Smooth muscle cell (in vitro differentiated cells): ENCODE measurements at regions not wholly inside any gene's neighbourhood (a gene's known extent, or its start where the extent isn't known, plus 50 kb on each side); places are given as distances from the start of the nearest gene placed in this dataset.

Source experiments
- DNase-seq: peaks from one replicate; lab custom pipeline; 2025; ENCODE audit not compliant: unreplicated experiment; lab: John Stamatoyannopoulos, UW
- H2AFZ ChIP-seq: fragments of 200-600 bp; sonication (generic); 2 replicates; pipeline ENCODE4 v1.6.0; 2016; ENCODE audit warnings: antibody characterized with exemption, low read depth, mild to moderate bottlenecking
- H3F3A ChIP-seq: fragments of 200-600 bp; sonication (generic); 2 replicates; pipeline ENCODE4 v1.6.0; 2017; ENCODE audit warnings: antibody characterized with exemption, low read depth
- H3K27ac ChIP-seq: fragments of 200-600 bp; sonication (generic); 2 replicates; pipeline ENCODE4 v1.5.1; 2016; ENCODE audit warnings: low read depth, mild to moderate bottlenecking
- H3K27me3 ChIP-seq: fragments of 200-600 bp; sonication (generic); 2 replicates; pipeline ENCODE4 v1.6.1; 2016; ENCODE audit warnings: low read depth, mild to moderate bottlenecking
- H3K36me3 ChIP-seq: fragments of 200-600 bp; sonication (generic); 2 replicates; pipeline ENCODE4 v1.5.1; 2016; ENCODE audit warnings: low read depth
- H3K4me1 ChIP-seq: fragments of 200-600 bp; sonication (generic); 2 replicates; pipeline ENCODE4 v1.5.1; 2016; ENCODE audit warnings: low read depth
- H3K4me2 ChIP-seq: fragments of 200-600 bp; sonication (generic); 2 replicates; pipeline ENCODE4 v1.6.0; 2016; ENCODE audit warnings: mild to moderate bottlenecking
- H3K4me3 ChIP-seq: fragments of 200-600 bp; sonication (generic); 2 replicates; pipeline ENCODE4 v1.5.1; 2016; ENCODE audit warnings: mild to moderate bottlenecking
- H3K79me2 ChIP-seq: fragments of 200-600 bp; sonication (generic); 2 replicates; pipeline ENCODE4 v1.6.0; 2016; ENCODE audit warnings: low read depth, mild to moderate bottlenecking
- H3K9ac ChIP-seq: fragments of 200-600 bp; sonication (generic); 2 replicates; pipeline ENCODE4 v1.6.0; 2016; ENCODE audit warnings: low read depth
- H3K9me3 ChIP-seq: fragments of 200-600 bp; sonication (generic); replicated peaks from 2 replicates; pipeline ENCODE4 v1.5.1; 2016; ENCODE audit warnings: low read depth
- H4K20me1 ChIP-seq: fragments of 200-600 bp; sonication (generic); 2 replicates; pipeline ENCODE4 v1.6.0; 2016; ENCODE audit warnings: low read depth
- CTCF ChIP-seq: fragments of 200-600 bp; sonication (generic); IDR thresholded peaks from 2 replicates; pipeline ENCODE4 v1.5.1; 2017; ENCODE audit warnings: borderline replicate concordance, mild to moderate bottlenecking, antibody characterized with exemption; ENCODE audit not compliant: insufficient read depth, poor library complexity, severe bottlenecking
- WGBS: methylation state at CpG from one replicate; pipeline ENCODE4 v1.1.7; 2016; ENCODE audit warnings: low lambda C conversion rate; 5-methylcytosine and 5-hydroxymethylcytosine counted together

DNA sequence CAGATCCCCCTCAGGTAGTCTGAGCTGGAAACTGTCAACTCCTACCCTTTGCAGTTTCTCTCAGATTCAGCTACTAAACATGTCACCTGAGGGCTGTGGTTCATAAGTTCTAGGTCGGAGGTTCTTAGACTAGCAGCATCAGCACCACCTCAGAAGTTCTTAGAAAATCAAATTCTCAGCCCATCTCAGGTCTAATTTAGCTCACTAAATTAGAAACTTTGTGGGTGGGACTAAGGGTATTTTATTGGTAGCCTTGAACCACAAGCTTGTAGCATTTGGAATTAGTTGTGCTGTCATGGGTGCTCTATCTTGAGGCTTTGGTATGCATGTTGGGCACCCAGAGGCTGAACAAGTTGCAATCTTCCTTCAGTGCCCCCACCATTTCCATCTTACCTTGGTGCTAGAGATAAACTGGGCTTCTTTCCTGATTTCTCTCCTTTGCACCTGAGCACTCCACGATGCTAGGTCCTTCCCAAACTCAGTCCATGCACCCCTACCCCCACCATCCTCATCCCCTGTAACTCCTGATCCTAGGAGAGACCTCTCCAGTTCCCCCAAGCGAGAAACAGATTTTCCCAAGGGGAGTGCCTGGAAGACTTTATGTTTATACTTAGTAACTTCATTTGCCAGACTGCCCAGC is 54.2 kb downstream of the S1PR1 start:
- H3K36me3 ChIP-seq, result no peaks in the 10 kb centered on the region
- H3F3A ChIP-seq, result peaks cover 29% of the 10 kb centered on the region
- WGBS, result 33% methylated on average over 3 of the region's 3 CpGs
- no peak for DNase-seq
- peak overlapping the region; percentile 62 for H3K27ac ChIP-seq
- H3K4me2 ChIP-seq, result peak overlapping the region; percentile 41
- peaks cover 7% of the 10 kb centered on the region for H3K4me1 ChIP-seq
- H3K9me3 ChIP-seq, result no peaks in the 10 kb centered on the region
- H2AFZ ChIP-seq, result no peak overlapping the region
- no peak for TF ChIP-seq CTCF
- H3K27me3 ChIP-seq, result no peaks in the 10 kb centered on the region
- no peak overlapping the region for H3K4me3 ChIP-seq
- H3K9ac ChIP-seq, result no peak overlapping the region
- H3K79me2 ChIP-seq, result no peaks in the 10 kb centered on the region
- H4K20me1 ChIP-seq, result no peaks in the 10 kb centered on the region

- Histone ChIP-seq H3K9me3 (no peaks in the 10 kb centered on the region), H3K9ac (no peak overlapping the region), H2AFZ (no peak overlapping the region), H3K4me2 (peak overlapping the region; percentile 41), H3K79me2 (no peaks in the 10 kb centered on the region), H3K27me3 (no peaks in the 10 kb centered on the region), H4K20me1 (no peaks in the 10 kb centered on the region), H3K4me3 (no peak overlapping the region), H3K27ac (peak overlapping the region; percentile 62), H3K4me1 (peaks cover 3% of the 10 kb centered on the region), H3F3A (peaks cover 29% of the 10 kb centered on the region), H3K36me3 (no peaks in the 10 kb centered on the region)
- 35% methylated on average over 4 of the region's 4 CpGs for WGBS
- no peak for TF ChIP-seq CTCF
- no peak for DNase-seq
These were observed 55.0 kb downstream of the S1PR1 start for GRCh38 chr1:101291562-101292380.

- 44% methylated on average over 4 of the region's 4 CpGs for WGBS
- DNase-seq, result no peak
- no peaks in the 10 kb centered on the region for H3K9me3 ChIP-seq
- no peak overlapping the region for H3K4me2 ChIP-seq
- no peaks in the 10 kb centered on the region for H3K36me3 ChIP-seq
- no peak overlapping the region for H3K4me3 ChIP-seq
- peaks cover 29% of the 10 kb centered on the region for H3F3A ChIP-seq
- H3K27me3 ChIP-seq, result peaks cover 6% of the 10 kb centered on the region
- TF ChIP-seq CTCF, result no peak
- no peak overlapping the region for H2AFZ ChIP-seq
- H3K9ac ChIP-seq, result no peak overlapping the region
- no peaks in the 10 kb centered on the region for H3K79me2 ChIP-seq
- H3K4me1 ChIP-seq, result peaks cover 3% of the 10 kb centered on the region
- no peaks in the 10 kb centered on the region for H4K20me1 ChIP-seq
- no peak overlapping the region for H3K27ac ChIP-seq
These were observed 56.7 kb downstream of the S1PR1 start for GRCh38 chr1:101293461-101294051.
